ENCODE measurements at regions not wholly inside any gene's neighbourhood (a gene's known extent, or its start where the extent isn't known, plus 50 kb on each side); places are given as distances from the start of the nearest gene placed in this dataset.

GRCh38 chr12:14268120-14268515 lies 97.4 kb upstream of the ATF7IP start:
- Histone ChIP-seq H2AFZ (ENCODE audit: control insufficient read depth, low read length) (no peak overlapping the region), H3K9me3 (ENCODE audit: control insufficient read depth, low read depth, low read length) (peaks cover 4% of the 10 kb centered on the region), H3K79me2 (ENCODE audit: control insufficient read depth, insufficient read depth, low read length) (no peaks in the 10 kb centered on the region), H3K4me3 (ENCODE audit: control insufficient read depth in 2 of 3, extremely low read depth in 1 of 3, insufficient read depth in 2 of 3, low read depth in 1 of 3, low read length in 3 of 3) (no peak overlapping the region), H3K9me1 (ENCODE audit: control insufficient read depth, extremely low read depth, insufficient read depth, low read length) (no peaks in the 10 kb centered on the region), H3K4me1 (ENCODE audit: control insufficient read depth, extremely low read depth, insufficient read depth, low read length) (peaks cover 2% of the 10 kb centered on the region), H3K36me3 (ENCODE audit: control insufficient read depth in 2 of 2, extremely low read depth in 1 of 2, insufficient read depth in 2 of 2, low read length in 2 of 2) (no peaks in the 10 kb centered on the region), H3K9ac (ENCODE audit: control insufficient read depth, extremely low read depth, insufficient read depth, low read length) (no peak overlapping the region), H3K27ac (ENCODE audit: control insufficient read depth, insufficient read depth, low read length) (no peak overlapping the region), H4K20me1 (ENCODE audit: control insufficient read depth, extremely low read depth, insufficient read depth, low read length) (no peaks in the 10 kb centered on the region), H3K4me2 (ENCODE audit: control insufficient read depth, extremely low read depth, insufficient read depth, low read depth, low read length) (no peak overlapping the region), H3K27me3 (ENCODE audit: control insufficient read depth, extremely low read depth, insufficient read depth, low read length) (no peaks in the 10 kb centered on the region)
- dilution Hi-C loops (cut with MboI; ENCODE audit: extremely low pct_ligation_motif_present, low sequenced_read_pairs) = no loop called here
- no peak for DNase-seq (ENCODE audit: low read depth, low spot score)
- no peak for FAIRE-seq
- no peak for TF ChIP-seq EZH2 (IDR thresholded peaks at IDR 0.05; ENCODE audit: low read length)
- TF ChIP-seq CTCF (optimal IDR thresholded peaks at IDR 0.05 in 1 of 3, IDR thresholded peaks at IDR 0.05 in 1 of 3, conservative IDR thresholded peaks at IDR 0.05 in 1 of 3; ENCODE audit: extremely low read depth in 1 of 3, insufficient read depth in 2 of 3, low read length in 3 of 3) = no peak

- H3K27me3 ChIP-seq (ENCODE audit: control insufficient read depth, extremely low read depth, insufficient read depth, low read length) = no peaks in the 10 kb centered on the region
- H3K9me1 ChIP-seq (ENCODE audit: control insufficient read depth, extremely low read depth, insufficient read depth, low read length) = no peaks in the 10 kb centered on the region
- TF ChIP-seq CTCF (optimal IDR thresholded peaks at IDR 0.05 in 1 of 3, IDR thresholded peaks at IDR 0.05 in 1 of 3, conservative IDR thresholded peaks at IDR 0.05 in 1 of 3; ENCODE audit: extremely low read depth in 1 of 3, insufficient read depth in 2 of 3, low read length in 3 of 3) (no peak), EZH2 (IDR thresholded peaks at IDR 0.05; ENCODE audit: low read length) (no peak)
- H3K4me3 ChIP-seq (ENCODE audit: control insufficient read depth in 2 of 3, extremely low read depth in 1 of 3, insufficient read depth in 2 of 3, low read depth in 1 of 3, low read length in 3 of 3) = no peak overlapping the region
- H3K79me2 ChIP-seq (ENCODE audit: control insufficient read depth, insufficient read depth, low read length) = no peaks in the 10 kb centered on the region
- H3K36me3 ChIP-seq (ENCODE audit: control insufficient read depth in 2 of 2, extremely low read depth in 1 of 2, insufficient read depth in 2 of 2, low read length in 2 of 2) = no peaks in the 10 kb centered on the region
- FAIRE-seq (no peak), DNase-seq (ENCODE audit: low read depth, low spot score) (no peak)
- H3K4me1 ChIP-seq (ENCODE audit: control insufficient read depth, extremely low read depth, insufficient read depth, low read length) = peaks cover 14% of the 10 kb centered on the region
- dilution Hi-C loops (cut with MboI; ENCODE audit: extremely low pct_ligation_motif_present, low sequenced_read_pairs) = no loop called here
- H3K4me2 ChIP-seq (ENCODE audit: control insufficient read depth, extremely low read depth, insufficient read depth, low read depth, low read length) = no peak overlapping the region
- no peak overlapping the region for H2AFZ ChIP-seq (ENCODE audit: control insufficient read depth, low read length)
- H3K27ac ChIP-seq (ENCODE audit: control insufficient read depth, insufficient read depth, low read length) = no peak overlapping the region
- no peaks in the 10 kb centered on the region for H3K9me3 ChIP-seq (ENCODE audit: control insufficient read depth, low read depth, low read length)
- no peak overlapping the region for H3K9ac ChIP-seq (ENCODE audit: control insufficient read depth, extremely low read depth, insufficient read depth, low read length)
- no peaks in the 10 kb centered on the region for H4K20me1 ChIP-seq (ENCODE audit: control insufficient read depth, extremely low read depth, insufficient read depth, low read length)
Measured at GRCh38 chr12:14270392-14270791, 95.1 kb upstream of the ATF7IP start.
